Adrenal gland (tissue), 5 donors: ENCODE measurements at regions not wholly inside any gene's neighbourhood (a gene's known extent, or its start where the extent isn't known, plus 50 kb on each side); places are given as distances from the start of the nearest gene placed in this dataset.

Experiments used
- POLR2A ChIP-seq, 2 donors: fragments of 450-650 bp; IDR thresholded peaks; one replicate each; pipeline ENCODE4 v1.6.1; 2017; ENCODE audit warnings: antibody characterized with exemption in 2 of 2, mild to moderate bottlenecking in 2 of 2, moderate library complexity in 1 of 2
- TF ChIP-seq, protein P1 (sequence below), 6 experiments: fragments of 450-650 bp in 4 of 6; fragments of 200-600 bp in 2 of 6; sonication (generic) in 1 of 6; IDR thresholded peaks; 1 replicate in 5 of 6; 2 replicates in 1 of 6; pipeline versions ENCODE4 v1.5.1 to v1.8.0; 2016 to 2021; ENCODE audit warnings: antibody characterized with exemption in 6 of 6, mild to moderate bottlenecking in 2 of 6, moderate library complexity in 1 of 6
- donor health status: DM: no; HTN: no; CAD: no.

DNA sequence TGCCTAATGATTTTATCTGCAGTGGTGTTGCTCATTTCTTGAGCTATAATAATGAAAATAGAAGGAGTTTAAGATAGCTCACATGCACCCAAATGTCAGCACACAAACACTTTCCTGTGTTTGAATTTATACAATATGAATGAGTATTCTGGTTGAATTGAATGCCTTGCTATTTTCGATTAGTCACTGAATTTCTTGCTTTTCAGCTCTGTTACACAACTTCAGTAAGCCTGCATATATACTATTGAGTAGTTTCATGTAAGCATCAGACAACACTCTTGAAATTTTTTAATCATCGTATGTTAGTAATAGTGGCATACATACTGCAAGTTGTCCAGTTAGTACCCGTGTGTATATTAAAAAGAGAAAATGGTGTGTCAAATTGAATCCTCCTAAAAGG lies 281.5 kb upstream of the GRIA1 start:
- TF ChIP-seq, protein P1, sequence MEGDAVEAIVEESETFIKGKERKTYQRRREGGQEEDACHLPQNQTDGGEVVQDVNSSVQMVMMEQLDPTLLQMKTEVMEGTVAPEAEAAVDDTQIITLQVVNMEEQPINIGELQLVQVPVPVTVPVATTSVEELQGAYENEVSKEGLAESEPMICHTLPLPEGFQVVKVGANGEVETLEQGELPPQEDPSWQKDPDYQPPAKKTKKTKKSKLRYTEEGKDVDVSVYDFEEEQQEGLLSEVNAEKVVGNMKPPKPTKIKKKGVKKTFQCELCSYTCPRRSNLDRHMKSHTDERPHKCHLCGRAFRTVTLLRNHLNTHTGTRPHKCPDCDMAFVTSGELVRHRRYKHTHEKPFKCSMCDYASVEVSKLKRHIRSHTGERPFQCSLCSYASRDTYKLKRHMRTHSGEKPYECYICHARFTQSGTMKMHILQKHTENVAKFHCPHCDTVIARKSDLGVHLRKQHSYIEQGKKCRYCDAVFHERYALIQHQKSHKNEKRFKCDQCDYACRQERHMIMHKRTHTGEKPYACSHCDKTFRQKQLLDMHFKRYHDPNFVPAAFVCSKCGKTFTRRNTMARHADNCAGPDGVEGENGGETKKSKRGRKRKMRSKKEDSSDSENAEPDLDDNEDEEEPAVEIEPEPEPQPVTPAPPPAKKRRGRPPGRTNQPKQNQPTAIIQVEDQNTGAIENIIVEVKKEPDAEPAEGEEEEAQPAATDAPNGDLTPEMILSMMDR (IDR thresholded peaks at IDR 0.05), result no peak
- no peak for TF ChIP-seq POLR2A (IDR thresholded peaks at IDR 0.05)
